Midbrain (tissue), 1 donor: ENCODE measurements at regions not wholly inside any gene's neighbourhood (a gene's known extent, or its start where the extent isn't known, plus 50 kb on each side); places are given as distances from the start of the nearest gene placed in this dataset.

Experiments used
- DNase-seq: peaks from one replicate; lab custom pipeline; 2025; lab: John Stamatoyannopoulos, UW

DNA sequence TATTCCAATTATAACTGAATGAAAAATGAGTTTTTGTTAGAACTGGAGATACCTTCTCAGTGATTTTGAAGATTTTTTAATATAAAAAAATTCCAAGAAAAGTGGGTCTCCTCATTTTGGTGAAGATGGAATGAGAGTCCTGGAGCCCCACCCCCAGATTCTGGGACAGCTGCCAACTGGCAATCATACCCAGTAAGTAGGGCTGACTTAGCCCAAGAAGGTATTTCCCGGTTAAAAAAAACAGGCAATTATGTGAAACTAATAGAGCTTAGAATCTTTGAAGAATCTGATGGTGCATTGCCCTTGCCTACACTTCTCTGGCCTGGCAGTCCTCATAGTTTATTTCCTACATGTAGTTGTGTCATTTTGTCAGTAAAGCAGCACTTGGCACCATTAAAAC is 52.8 kb upstream of the VWDE start:
- DNase-seq = no peak

DNA sequence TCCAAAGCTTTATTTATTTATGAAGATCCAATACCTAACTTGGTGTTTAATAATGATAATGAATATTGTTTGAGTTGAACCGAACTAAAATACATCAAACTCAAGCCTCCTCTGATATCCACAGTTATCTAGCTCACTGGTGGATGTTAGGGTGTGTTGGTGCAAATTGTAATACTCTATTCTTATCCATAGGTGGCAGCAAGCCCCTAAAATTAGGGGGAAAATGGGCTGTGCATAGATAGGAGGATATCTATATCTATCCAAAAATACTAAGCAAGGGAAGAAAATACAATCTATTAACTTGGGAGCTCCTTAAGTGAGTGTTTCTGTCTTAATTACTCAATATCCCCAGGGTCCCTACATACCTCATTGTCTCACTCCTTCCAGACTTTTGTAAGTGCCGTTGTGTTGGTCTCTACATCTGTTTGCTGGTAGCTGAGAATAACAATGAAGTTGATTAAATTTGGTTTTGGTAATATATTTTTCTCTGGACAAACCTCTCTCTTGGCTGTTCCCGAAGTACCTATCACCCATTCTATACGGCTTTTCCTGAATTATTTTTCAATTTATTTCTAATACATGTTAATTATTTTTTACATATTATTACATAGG is 55.0 kb upstream of the VWDE start:
- peak; percentile 51 for DNase-seq

DNA sequence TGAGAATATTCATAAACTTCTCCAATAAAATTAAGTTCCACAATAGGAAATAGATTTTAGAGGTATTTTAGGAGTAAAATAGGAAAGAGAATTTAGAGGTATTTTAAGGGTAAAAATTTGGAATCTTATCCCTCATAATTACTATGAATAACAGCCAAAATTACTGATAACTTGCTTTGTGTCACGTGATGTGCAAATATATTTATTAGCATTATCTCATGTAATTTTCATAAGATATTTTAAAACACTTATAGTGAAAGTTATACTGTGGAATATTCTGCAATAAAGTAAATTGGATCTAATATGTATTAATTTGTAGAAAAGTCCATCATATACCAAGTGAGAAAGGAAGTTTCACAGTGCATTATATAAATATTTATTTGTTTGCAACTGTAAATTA is 64.2 kb upstream of the VWDE start:
- DNase-seq = no peak

DNA sequence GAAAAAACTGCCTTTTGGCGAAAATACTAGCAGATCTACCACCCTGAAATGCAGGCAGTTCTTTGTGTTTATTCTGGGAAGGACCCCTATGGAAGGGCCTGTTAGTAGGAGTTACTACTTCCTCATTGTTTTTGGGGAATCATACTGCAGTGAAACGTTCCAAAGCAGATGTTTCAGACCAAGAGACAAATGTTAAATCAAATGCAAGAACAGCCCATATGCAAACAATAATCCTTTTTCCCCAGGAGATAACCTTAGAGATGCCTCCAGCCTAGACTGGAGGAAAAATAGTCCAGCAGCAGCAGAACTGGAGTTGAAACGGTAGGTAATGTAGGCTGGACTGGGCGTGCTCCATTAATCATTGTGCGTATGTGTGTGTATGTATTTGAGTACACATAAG is 65.9 kb upstream of the VWDE start:
- DNase-seq = no peak

DNA sequence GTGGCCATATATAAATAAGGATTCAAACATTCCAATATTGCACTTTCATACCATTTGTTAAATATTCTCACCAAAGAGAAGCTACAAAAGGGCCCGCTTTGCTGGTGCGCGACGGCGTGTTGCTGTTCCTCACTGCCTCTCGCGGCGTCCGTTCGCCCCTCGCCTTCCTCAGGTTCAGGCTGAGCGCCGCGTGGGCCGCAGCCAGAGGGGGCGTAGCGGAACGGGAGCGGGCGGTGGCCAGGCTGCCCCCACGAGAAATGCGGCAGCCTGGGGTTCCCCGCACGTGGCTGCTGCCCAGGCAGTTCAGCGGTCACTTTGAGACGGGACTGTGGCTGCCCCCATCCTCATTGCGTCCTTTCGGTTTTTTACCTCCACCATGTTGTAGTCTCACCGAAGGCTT is 67.3 kb upstream of the VWDE start:
- DNase-seq = no peak

DNA sequence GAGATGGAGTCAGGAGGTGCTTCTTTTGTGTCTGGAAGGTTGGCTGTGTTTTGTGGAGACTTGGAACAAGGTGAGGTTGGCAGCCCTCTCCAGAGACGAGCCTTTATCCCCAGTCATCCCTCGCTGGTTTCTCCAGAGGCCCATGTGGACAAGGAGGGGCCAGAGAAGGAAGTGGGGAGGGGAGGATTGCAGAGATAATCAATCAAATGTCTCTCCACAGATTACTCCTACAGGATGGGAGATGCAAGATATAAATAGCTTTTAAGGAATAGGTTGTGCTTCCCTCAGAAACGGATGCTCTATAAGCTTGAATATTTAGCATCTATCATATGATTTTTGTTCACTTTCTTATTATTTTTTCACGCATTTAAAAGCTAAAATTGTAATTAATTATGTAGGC is 70.4 kb upstream of the VWDE start:
- DNase-seq = no peak

DNA sequence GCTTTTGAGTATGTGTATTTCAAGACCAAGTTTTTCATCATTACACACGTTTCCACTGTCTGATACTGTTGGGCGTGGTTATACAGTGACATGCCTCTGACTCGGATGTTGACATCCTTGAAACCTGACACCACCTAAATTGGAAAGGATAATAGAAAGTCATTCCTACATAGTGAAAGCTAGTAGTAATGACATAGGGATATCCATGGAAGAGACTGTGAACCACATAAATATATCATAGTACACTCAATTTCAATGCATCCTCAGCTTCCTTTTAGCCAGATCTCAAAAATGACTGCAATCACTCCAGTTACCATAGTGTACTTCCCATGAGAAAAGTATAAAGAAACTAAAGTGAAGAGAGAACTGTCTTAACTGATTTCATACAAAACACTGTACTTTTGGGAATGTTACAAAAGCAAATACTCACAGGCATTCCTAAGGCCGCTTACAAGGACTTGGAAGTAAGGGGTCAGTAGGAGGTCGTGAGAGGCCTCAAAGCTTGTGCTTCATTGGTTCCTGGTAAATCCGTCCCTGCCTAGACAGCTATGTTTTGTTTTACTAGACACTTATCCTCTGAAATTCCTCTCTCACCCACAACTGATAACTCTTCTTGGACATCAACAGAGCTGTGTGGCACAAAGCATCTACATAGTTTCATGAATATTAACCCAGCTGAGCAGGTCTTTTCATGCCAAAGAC is 71.8 kb upstream of the VWDE start:
- DNase-seq = no peak

DNA sequence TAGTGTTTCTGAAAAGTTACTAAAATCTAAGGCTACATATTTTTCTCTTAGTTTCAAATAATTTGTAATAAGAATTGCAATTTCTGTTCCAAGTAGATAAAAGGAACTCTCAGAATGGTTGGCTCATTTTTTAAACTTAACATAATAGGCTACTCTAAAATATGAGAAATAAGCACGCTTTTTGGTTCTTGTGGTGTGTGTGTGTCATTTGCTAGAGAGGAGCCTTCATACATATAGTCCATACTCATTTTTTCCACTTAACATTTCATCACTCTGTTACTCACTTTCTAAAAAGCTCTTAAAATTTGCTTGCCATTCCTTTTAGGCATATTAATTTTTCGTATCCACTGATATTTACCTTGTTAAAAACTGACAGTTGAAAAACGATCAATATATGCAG is 74.0 kb upstream of the VWDE start:
- DNase-seq = no peak

DNA sequence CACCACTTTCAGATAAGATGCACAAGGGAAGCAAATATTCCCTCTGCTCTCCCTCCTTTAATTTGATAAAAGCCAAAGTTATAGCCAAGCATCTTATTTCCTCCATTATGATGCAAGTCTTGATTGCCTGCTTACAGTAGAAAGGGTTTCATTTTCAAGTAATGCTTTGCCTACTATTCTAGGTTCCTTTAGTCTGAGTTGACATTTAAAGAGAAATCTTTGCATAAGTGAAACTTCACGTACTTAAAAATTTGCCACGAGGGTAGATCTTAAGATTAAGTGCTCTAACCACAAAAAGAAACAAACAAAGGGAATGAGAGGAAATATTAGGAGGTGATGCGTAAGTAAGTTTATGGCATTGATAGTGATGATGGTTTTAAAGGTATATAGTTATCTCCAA is 78.1 kb upstream of the VWDE start:
- no peak for DNase-seq

DNA sequence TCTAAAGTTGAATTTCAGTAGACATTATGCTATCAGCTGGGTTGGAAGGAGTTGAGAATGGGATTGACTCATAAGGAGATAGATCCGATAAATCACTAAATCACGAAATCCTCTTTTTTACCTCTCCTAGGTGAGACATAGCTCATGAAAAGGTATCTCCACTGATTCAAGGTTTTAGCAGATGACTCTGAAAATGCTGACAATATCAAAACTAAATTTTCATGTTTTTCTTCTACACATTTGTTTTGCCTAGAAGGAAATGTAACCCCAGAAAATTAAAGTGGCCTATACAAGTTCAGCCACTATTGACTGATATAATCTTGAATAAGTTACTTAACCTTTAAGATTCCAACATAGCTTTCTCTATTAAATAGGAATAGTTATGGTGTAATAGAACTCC is 82.2 kb upstream of the VWDE start:
- DNase-seq = no peak

DNA sequence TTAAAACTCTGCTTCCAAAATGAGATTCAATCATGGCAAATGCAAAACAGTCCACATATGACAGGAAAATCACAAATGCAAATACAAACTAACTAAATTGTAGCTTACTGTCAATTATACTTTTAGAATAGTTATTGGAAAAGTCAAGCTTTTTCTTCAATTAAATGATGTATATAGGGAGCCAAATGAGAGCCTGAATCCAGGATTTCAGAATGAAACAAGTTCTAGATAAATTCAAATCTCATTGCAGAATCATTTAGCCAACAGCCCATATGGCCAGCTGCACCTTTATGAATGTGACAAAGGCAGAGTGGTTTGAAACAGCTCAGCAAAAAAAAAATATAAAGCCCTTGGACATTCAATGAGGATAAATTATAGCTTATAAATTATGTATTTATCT is 82.2 kb upstream of the SCIN start:
- DNase-seq = no peak

DNA sequence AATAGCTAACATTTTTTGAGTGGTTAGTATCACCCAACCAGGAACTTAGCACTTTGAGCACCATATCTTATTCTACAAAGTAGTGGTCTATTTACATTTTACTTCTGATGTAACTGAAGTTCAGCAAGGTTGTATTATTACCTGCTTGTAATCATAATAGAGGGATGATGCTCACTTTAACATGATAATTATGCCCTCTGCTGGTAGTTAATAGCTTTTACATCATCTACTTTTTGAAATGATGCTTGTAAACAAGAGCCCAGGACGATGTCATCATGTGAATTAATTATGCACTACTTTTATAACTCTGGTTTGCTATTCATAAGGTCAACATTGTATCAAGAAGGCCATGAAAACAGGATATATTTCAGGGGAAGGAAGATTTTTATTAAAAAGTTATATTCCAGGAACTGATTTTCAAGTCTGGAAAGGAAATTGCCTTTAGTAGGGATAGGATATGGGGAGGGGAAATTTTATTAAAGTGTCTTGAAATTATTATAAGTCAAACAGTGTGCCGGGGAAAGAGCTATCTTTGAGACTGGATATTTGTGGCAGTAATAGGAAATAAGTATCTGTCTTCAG is 80.3 kb upstream of the SCIN start:
- peak; percentile 41 for DNase-seq

DNA sequence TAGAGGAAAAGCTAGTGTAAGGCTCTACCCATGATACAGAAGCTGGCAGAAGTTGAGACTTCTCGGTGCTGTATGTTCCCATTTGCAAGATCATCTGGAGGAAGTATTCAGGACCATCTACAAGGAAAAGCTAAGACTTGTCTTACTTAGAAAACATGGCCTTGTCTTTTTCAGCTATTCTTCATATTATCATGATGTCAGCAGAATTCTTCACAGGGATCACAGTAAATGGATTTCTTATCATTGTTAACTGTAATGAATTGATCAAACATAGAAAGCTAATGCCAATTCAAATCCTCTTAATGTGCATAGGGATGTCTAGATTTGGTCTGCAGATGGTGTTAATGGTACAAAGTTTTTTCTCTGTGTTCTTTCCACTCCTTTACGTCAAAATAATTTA is 79.6 kb upstream of the SCIN start:
- DNase-seq = no peak

DNA sequence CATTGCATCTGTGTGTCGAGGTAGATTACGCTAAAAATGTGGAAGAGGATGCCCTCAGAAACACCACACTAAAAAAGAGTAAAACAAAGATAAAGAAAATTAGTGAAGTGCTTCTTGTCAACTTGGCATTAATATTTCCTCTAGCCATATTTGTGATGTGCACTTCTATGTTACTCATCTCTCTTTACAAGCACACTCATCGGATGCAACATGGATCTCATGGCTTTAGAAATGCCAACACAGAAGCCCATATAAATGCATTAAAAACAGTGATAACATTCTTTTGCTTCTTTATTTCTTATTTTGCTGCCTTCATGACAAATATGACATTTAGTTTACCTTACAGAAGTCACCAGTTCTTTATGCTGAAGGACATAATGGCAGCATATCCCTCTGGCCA is 79.0 kb upstream of the SCIN start:
- DNase-seq = no peak

DNA sequence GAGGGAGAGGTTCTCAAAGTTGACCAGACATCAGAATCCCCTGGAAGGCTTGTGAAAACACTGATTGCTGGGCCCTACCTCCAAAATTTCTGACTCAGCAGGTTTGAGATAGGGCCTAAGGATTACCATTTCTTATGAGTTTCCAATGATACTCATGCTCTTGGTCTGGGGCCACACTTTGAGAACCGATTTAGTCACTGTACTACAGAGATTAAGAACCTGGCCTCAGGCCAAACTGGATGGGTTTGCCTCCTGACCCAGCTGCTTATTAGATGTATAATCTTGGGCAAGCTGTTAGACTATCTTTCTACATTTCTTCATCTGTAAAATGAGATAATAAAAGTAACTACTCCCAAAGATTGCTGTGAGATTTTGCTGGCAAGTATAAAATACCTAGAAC is 77.1 kb upstream of the SCIN start:
- DNase-seq = no peak

DNA sequence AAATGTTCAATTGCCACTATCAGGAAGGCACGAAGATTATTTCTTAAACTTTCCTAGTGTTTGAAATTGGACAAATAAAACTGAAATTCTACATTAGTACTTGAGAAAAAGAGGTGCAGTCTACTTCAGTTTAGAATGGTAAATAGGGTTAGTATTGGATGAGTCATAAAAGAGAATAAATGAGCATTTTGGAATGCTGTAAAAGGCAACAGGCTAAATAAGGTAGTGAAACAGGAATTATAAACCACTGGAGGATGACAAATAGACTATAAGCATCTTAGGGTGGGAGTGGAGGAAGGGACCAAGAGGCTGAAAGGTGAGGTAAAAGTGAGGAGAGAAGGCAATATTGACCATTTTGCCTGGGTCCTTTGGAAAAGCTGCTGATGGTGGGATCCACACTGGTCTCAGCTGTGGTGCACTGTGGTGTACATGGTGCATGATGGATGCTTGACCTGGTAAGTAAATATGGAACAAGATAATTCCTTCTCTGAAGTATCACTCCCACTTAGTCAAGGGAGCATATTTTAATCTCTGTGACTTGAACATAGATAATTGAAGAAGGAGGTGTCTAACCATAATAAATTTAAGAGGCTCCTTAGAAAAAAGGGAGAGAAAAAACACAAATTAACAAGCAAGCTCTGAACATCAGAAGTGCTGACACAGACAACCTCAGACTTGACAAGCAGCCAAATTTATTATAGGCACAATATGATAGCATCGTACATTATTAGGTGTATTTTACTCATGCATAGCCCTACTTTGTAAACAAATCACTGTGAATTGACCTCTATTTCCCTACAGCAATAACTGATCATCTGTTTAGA is 76.4 kb upstream of the SCIN start:
- no peak for DNase-seq

DNA sequence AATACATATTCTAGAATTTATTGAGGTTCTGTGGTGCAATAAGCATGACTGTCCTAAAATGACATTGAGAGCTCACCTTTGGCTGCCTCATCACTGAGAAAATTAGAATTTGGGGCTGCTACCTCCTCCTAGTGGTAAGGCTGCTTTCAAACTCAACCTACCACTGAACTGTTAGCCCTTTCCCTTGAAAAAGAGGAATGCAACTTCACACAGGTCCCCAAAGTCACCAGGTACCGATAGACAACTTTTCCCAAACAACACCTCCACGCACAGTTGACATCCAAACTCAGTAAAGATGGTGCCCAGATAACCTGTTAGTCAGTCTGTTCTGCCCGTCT is 75.9 kb upstream of the SCIN start:
- DNase-seq = no peak

DNA sequence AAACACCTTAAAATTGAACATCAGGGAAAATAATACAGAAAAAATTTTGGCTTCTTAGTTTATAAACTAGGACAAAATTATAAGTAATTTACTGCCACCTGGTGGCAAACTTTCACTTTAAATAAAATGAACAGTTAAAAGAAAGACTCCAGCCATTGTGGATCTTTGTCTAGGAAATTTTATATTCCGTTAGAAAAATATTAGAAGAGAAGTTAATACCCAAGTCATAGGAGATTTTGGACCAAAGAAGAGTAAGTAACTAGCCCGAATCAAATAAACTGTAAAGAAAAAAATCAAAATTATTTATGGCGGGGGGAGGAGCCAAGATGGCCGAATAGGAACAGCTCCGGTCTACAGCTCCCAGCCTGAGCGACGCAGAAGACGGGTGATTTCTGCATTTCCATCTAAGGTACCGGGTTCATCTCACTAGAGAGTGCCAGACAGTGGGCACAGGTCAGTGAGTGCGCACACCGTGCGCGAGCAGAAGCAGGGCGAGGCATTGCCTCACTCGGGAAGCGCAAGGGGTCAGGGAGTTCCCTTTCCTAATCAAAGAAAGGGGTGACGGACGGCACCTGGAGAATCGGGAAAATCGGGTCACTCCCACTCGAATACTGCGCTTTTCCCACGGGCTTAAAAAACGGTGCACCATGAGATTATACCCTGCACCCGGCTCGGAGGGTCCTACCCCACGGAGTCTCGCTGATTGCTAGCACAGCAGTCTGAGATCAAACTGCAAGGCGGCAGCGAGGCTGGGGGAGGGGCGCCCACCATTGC is 73.4 kb upstream of the SCIN start:
- peak; percentile 29 for DNase-seq

DNA sequence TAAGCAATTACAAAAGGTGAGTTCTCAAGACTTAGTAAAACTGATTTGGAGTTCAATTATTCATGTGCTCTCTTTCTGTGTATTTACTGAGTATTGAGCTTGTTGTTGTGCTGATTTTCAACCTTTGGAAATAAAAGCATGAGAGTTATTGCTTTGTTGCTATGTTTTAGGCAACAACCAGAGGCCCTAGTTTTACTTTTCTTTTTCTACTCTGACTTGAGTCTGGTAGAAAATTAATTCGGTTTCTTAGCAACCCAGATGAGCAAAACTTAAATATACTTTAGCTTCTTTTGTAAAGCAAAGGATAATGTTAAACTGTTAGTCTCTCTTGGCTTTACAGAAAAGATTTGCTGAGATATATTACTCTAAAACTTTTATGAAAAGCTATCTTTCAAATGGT is 66.4 kb upstream of the SCIN start:
- DNase-seq = no peak

DNA sequence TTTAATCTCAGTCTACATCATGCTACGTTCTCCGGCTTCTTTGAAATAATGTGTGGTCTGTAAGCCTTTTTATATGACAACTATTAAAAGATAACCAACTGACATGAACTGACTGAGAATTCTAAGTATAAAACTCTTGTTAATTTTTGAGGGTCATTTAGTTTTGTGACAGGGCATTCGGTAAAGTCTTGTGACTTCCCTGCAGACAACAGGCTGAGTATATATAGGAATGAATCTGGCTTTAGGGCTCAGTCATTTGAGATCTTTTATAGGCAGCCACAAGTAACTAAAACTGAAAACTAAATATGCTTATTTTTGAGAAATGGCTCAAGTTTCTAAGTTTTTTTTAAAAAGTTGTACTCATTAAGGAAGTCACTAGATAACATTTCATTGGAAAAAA is 62.5 kb upstream of the SCIN start:
- no peak for DNase-seq

DNA sequence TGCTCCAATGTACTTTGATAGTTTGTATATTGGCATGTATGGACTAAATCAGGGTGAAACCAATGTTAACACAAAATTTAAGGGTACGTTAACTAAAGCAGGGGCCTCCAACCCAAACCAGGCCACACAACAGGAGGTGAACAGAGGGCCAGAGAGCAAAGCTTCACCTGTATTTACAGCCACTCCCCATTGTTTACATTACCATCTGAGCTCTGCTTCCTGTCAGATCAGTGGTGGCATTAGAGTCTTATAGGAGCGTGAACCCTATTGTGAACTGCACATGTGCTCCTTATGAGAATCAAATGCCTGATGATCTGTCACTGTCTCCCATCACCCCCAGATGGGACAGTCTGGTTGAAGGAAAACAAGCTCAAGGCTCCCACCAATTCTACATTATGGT is 62.0 kb upstream of the SCIN start:
- no peak for DNase-seq

DNA sequence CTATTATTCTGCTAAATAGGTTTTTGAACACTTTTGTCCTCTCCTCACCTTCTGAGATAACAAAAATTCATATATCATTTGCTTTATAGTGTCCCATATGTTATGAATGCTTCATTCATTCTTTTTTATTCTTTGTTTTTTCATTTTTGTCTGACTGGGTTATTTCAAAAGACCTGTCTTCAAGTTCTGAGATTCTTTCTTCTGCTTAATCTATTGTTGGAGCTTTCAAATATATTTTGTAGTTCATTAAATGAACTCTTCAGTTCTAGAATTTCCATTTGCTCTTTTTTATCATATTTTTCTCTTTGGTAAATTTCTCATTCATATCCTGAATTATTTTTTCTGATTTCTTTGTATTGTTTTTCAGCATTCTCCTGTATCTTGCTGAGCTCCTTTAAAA is 53.1 kb upstream of the SCIN start:
- DNase-seq = no peak
